ENCODE measurements at regions not wholly inside any gene's neighbourhood (a gene's known extent, or its start where the extent isn't known, plus 50 kb on each side); places are given as distances from the start of the nearest gene placed in this dataset.

- no peak for DNase-seq
These were observed 218.8 kb upstream of the TMPO start for GRCh38 chr12:98296462-98297079.

- no peak for DNase-seq
These were observed 217.9 kb upstream of the TMPO start for GRCh38 chr12:98297538-98297937.

GRCh38 chr12:98308141-98308540 lies 207.2 kb upstream of the TMPO start:
- DNase-seq = no peak

- DNase-seq = no peak
These were observed 197.2 kb upstream of the TMPO start for GRCh38 chr12:98317939-98318899.

GRCh38 chr12:98319716-98320425 lies 195.5 kb upstream of the TMPO start:
- DNase-seq = no peak

GRCh38 chr12:98325003-98325402 lies 190.4 kb upstream of the TMPO start:
- no peak for DNase-seq

DNA sequence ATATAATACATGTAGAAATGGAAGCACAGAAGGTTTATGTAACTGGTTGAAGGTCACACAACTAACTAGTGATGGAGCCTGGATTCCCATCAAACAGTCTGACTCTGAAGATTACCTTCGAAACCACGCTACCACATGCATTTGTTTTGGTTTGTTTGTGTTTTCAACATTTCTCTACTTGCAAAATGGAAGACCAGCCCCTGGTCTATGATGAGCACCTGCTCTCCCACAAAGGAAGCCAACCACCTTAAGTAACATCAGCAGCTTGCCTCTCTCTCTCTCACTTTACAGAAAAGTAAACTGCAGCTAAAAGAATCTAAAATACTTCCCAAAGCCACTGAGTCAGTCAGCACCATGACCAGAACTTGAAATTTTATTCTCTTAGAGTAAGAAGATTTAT lies 186.9 kb upstream of the TMPO start:
- DNase-seq = no peak

- DNase-seq = no peak
These were observed 185.8 kb upstream of the TMPO start for GRCh38 chr12:98329589-98329988.

- no peak for DNase-seq
These were observed 182.7 kb upstream of the TMPO start for GRCh38 chr12:98332642-98333041.

- no peak for DNase-seq
These were observed 180.6 kb upstream of the TMPO start for GRCh38 chr12:98334768-98335167.

DNA sequence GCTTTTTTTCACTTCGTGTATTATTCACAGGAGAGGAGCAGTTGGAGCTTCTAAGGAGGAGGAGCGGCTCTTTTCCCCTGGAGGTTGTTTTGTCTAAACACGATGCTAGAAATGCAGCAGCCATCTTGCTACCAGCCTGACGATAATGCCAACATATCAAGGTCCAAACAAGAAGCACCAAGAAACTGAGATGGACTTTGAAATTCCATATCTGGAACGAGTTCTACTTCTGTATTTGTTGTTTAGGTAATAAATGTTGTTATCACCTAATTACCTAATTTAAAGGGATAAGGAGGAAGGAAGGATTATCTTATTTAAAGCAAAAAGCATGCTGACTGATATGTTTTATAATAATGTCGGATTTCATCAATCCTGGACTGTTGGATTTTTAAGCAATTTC lies 174.4 kb upstream of the TMPO start:
- DNase-seq = no peak

GRCh38 chr12:98341732-98342131 lies 173.7 kb upstream of the TMPO start:
- no peak for DNase-seq

GRCh38 chr12:98343002-98343567 lies 172.3 kb upstream of the TMPO start:
- no peak for DNase-seq

- no peak for DNase-seq
These were observed 171.1 kb upstream of the TMPO start for GRCh38 chr12:98344046-98344930.

DNA sequence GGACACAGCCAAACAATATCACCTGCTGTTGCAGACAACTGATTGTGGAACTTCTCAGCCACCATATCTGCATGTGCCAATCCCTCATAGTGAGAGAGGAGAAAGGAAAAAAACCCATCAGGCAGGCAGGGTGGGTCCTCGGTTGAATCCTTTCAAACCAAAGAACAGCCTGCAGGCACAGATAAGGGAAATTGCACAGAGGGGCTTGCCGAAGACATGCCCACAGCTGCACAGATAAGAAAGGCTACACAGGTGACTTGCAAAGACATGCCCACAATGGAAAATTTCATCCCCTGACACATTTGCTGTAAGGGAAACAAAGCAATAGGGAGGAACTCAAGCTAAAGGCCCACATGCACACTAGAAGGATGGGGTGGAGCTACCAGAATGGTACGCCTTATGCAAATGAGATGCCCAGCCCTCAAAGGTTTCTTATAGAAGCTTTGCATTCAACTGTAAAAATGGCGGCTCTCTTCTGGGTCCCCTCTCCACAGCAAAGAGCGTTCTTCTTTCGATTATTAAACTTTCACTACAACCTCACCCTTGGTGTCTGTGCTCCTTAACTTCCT lies 170.0 kb upstream of the TMPO start:
- DNase-seq = no peak

GRCh38 chr12:98351089-98351488 lies 164.3 kb upstream of the TMPO start:
- DNase-seq = no peak

DNA sequence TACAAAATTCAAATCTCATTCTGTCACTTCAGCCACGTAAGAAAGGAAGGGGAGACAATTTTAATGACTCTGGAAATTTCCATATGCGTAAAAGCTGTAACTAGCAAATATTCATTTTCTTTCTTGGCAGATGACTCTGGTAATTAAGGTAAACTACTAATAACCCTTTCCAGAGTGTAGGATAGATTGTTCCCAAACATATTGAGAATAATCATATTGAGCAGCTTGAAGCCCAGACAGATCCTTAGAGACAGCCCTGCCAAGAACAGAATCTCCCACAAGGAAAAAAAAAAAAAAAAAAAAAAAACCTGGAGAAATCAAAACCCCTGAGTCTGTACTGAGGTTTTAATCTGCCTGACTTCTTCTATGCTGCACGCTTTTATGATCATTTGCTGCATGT lies 163.6 kb upstream of the TMPO start:
- DNase-seq = no peak

DNA sequence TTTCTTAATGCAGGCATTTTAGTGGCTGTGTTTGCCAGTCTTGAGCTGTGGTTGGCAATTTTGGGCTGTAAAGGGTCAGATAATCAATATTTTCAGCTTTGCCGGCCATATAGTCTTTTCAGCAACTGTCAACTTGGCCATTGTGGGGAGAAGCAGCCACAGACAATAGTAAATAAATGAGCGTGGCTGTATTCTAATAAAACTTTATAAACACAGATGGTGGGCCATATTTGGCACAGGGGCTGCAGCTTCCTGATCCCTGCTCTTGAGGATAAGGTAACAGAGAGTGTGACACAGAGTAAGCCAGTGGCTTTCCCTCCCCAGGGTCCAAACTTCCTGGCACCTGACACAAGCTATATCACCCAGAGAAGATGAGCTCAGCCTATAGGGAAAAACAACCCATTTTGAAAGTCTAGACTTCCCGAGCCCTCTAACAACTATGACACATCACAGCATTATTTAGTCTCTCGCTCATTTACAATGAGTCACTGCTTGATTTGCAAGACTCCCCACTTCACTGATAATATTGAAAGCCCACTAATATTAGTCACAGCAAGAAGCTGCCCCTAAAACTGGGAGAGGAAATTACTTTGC lies 163.1 kb upstream of the TMPO start:
- DNase-seq = no peak

- DNase-seq = no peak
These were observed 162.6 kb upstream of the TMPO start for GRCh38 chr12:98352835-98353234.

GRCh38 chr12:98354520-98355035 lies 160.8 kb upstream of the TMPO start:
- no peak for DNase-seq

DNA sequence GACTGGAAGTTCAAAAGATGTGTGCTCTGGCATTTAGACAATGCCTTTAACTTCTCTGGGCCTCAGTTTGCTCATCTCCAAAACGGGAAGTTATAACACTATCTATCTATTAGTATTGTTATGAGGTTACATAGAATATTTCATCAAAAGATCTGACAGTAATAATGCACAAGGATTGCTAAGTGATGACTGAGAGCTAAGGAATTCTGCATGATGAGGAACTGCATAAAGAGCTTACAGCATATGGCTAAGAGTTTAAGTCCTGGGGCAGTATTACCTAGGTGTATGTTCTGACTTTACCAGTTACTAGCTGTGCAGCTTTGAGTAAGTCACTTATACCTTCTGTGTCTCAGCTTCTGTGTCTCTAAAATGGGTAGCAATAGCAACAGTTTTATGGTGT lies 160.1 kb upstream of the TMPO start:
- no peak for DNase-seq

Measured in CD4-positive, alpha-beta T cell treated with Interleukin-1 beta for 1 hour (primary cell).